Fibroblast of pulmonary artery (primary cell): ENCODE measurements at regions not wholly inside any gene's neighbourhood (a gene's known extent, or its start where the extent isn't known, plus 50 kb on each side); places are given as distances from the start of the nearest gene placed in this dataset.
A peak's percentile ranks its signal among the peaks of the same experiment; 100 is the strongest.
"Not testable (repeated sequence)": the region's sequence is repeated elsewhere in the genome, so short reads cannot be mapped to it uniquely, and the experiment has no call there.

Source experiments
- DNase-seq: peaks from one replicate; pipeline ENCODE4 v3.0.0-alpha.2; 2010; ENCODE audit warnings: low read depth
- H3K4me3 ChIP-seq: replicated peaks from 2 replicates; pipeline ENCODE4 v1.5.1; 2011; ENCODE audit warnings: low read depth, mild to moderate bottlenecking, control low read depth, low read length, moderate library complexity

DNA sequence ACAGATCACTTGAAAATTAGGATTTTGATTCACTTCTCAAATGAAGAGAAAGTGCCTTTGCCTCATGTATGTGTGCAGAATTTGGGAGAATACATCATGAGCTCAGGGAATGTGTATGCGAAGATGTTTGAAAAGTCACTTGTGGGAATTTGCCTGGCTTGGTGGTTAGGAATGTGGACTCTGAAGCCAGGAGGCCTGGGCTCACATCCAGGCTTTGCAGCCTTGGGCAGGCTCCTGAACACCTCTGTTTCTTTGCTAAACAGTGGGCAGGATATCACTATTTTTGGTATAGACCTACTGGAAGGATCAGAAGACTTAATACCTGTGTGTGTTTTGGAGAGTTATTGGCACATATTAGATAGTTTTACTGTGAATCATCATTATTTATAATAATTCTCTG lies 295.0 kb upstream of the PLGLB2 start:
- DNase-seq, result peak; percentile 76
- H3K4me3 ChIP-seq, result not testable (repeated sequence)

DNA sequence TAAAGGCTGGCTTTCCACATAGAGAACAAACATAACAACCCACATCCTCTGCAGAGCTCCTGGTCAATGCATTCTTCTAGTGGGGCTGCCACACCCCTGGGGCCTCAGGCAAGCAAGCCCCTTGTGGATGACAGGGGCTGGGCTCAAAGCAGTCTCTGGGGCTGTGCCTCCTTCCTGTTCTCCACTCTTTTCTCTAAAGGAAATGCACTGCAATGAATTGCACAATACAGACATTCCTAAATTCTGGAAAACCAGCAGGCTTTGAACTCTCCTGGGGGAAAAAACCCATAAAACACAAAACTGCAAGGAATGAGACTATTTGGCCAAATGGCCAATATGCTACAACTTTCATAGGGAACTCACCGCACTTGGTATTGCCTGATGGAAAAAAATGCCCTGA lies 293.9 kb upstream of the PLGLB2 start:
- peak; percentile 61 for DNase-seq
- H3K4me3 ChIP-seq, result not testable (repeated sequence)

DNA sequence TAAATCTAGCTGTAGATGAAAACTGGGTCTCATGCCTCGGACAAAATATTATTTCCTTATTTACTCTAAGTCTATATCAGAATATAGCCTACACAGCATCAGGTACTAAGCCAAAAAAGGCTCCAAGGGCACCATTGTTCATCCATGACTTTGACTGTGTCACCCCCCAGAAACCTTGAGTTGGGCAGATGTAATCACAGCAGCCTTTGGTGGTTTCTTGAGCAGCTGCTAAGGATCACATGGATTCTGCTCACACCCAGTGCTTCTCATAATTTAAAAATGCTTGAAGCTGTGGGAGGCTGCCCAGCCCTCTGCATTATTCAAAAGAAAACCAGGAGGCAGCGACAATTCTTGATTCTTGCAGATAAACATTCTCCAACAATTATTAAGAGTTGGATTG lies 293.5 kb upstream of the PLGLB2 start:
- peak; percentile 46 for DNase-seq
- not testable (repeated sequence) for H3K4me3 ChIP-seq

DNA sequence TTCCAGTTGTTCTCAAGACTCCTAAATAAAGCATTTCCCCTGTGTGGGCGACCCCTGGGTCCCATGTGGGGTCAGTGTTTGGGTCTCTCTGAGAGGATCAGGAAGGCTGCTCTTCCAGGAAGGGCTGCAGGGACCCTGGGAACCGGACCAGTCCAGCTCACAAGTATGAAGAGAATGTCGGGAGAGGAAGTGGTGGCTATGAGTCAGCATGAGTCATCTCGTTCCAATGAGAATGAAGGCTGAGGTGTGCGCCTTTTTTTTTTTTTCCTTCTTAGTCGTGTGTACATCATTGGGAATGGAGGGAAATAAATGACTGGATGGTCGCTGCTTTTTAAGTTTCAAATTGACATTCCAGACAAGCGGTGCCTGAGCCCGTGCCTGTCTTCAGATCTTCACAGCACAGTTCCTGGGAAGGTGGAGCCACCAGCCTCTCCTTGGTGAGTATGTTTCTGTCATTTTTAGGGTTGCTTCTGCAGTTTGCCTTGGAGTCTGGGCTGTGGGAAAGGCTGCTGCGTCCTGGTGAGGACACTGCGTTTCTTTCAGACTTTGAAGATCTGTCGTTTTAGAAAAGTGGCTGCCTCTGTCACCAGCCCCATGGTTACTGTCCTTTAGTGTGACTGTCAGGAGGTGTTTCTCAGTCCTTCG lies 292.6 kb upstream of the PLGLB2 start:
- H3K4me3 ChIP-seq, result peak overlapping the region; percentile 55
- DNase-seq, result not testable (repeated sequence)

DNA sequence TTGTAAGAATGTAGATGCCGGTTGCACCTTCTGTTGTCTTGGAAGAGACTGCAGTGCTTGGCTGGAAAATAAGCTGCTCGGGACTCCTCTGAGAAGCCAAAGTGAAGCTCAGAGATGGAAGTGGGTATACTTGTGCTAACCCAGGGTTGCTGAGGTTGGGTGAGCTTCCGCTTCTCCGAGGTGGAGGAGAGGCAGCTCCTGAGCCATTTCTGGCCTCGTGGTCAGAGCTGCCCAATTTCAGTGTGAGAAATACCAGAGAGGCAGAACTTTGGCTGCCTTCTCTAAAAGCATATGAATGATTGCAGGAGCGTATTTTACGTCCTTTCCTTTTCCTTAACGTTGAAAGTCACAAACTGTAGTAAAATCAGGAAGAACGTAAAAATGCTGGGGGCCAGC lies 292.0 kb upstream of the PLGLB2 start:
- not testable (repeated sequence) for DNase-seq

DNA sequence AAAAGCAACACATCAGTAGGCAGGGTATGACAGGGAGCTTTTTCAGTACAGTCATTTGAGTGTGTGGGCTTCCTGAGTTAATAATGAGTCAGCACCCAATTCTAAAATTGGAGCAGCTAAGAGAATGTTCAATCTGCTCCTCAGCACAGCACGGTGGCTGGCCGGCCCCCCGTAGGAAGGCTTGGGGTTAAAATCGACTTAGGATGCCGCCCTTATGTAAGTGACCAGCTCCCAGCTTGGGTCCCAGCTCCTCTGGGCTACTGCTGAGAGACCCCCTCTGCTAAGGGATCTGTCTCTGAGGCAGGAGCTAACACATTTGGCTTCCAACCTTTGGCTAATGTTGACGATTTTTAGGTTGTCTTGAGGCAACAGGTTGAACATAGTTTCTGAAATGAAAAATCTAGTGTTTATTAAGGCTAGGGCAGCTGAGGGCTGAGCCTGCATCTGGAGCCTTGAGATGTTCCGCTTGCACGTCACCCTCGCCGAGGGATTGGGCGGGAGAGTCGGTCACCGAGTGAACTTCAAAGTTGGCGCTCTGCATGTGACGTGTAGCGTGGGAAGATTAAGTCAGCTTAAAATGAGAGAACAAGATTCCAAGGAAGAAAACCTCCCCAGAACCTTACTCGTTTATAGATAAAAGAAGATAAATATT lies 291.3 kb upstream of the PLGLB2 start:
- peak; percentile 41 for DNase-seq
- H3K4me3 ChIP-seq, result peak overlapping the region; percentile 60

More for the DNA sequence above, 292.0 kb upstream of the PLGLB2 start:
- peak overlapping the region; percentile 60 for H3K4me3 ChIP-seq

DNA sequence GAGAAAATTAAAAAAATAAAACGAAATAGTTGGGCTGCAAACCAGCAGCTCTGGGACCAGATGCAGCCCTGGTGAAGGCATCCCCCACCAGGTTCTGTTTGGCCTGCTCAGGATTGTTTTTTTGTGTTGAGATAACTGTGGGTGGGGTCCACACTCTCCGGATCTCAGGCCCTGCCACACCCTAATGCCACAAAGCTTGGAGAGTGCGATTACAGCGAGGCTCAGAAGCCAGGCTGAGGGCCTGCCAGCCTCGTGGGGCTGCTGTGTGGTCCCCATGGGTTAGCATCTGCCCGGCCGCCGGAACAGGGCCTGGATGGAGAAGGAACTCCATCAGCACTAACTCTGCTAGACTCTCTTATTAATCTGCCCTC lies 290.8 kb upstream of the PLGLB2 start:
- not testable (repeated sequence) for DNase-seq
- peak overlapping the region; percentile 34 for H3K4me3 ChIP-seq

DNA sequence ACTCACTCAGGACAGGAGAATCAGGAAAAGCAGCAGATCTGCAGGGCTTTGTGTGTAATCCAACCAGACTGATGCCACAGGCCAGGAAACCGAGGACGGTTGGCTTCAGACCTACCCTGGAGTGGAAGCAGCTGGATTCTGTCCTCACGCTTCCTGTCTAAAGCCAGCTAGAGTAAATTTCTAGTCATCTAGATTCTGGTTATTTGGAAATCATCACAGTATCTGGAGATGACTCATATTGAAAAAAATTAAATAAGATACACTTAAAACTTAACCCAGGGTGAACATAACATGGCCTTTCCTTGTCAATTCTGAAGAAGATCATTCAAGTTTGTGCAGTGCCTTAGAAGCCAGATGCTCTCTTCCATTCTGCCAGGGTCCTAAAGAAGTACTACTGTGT lies 288.9 kb upstream of the PLGLB2 start:
- not testable (repeated sequence) for DNase-seq, H3K4me3 ChIP-seq

DNA sequence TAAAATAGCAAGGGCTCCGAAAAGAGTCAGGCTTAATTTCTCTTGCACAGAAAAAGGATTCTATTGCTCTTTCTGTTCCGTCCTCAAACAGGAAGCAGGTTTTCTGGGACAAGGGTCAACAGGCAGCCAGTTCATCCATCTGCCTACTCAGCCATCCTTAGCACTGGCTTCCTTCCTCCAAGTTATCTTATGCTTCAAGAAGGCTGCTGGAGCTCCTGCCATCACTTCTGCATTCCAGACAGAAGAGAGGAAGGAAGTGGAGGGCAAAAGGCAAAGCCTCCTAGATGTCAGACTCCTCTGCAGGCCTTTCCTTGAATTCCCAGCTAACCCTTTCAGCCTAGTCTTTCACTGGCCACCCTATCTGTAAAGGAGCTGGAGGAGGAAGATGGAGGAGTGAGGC lies 287.8 kb upstream of the PLGLB2 start:
- not testable (repeated sequence) for DNase-seq

DNA sequence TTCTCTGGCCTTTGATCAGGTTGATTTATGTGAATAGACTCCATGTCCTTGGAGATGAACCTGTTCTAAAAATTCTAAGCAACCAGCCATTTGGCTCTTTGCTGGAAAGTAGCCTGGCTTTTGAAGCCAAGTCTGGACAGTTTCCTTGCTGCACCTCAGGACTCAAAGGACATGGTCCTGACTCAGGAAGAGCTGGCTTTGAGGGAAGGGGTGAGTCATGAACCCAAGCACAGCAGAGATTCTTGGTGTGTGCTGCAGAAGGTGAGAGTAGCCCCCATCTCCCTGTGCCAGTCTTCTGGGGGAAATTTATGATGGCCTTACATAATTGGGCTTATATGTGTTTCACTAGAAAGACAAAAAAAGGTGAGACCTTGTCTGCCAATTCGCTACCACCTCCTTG lies 287.2 kb upstream of the PLGLB2 start:
- H3K4me3 ChIP-seq, DNase-seq: not testable (repeated sequence)

More for the DNA sequence above, 287.8 kb upstream of the PLGLB2 start:
- not testable (repeated sequence) for H3K4me3 ChIP-seq

DNA sequence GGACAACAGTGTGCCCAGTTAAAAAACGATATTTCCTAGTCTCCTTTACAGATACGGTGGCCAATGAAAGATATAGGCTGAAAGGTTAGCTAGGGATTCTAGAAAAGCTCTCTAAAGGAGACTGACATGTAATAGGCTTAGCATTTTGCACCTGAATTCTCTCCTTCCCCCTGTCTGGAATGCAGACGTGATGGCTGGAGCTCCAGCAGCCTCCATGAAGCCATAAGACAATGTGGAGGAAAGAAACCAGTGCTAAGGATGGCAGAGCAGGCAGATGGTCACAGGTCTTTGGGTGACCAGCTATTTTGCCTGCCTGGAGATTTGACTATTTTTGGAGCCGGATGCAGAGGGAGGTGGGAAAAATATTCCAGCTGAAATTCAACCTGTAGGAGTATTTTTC lies 286.2 kb upstream of the PLGLB2 start:
- not testable (repeated sequence) for H3K4me3 ChIP-seq, DNase-seq

DNA sequence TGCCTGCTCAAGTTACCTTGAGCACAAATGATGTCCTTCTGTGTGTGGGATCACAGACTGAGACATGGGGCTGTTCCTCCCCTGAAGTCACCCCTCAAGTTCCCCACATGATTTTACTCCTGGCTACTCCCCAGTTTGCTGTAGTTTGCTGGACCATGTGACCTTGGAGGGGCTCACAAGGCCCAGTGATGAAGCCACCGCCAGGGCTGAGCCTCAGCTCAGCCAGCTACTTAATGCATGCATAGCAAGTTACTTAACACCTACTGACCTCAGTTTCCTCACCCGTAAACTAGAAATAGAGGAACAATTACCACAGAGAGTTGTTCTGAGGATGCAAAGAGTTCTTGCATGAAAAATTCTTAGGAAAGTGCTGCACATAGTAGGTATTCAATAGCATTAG lies 283.7 kb upstream of the PLGLB2 start:
- not testable (repeated sequence) for DNase-seq

DNA sequence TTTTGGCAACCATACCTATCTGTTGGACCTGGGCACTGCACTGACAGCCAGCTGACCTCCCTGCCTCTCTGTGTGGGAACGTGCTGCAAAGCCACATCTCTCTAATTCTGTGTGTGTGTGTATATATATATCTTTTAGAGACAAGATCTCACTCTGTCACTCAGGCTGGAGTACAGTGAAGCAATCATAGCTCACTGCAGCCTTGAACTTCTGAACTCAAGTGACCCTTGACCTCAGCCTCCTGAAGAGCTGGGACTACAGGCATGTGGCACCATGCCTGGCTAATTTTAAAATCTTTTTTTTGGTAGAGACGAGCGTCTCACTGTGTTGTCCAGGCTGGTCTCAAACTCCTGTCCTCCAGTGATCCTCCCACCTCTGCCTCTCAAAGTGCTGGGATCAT lies 282.2 kb upstream of the PLGLB2 start:
- not testable (repeated sequence) for H3K4me3 ChIP-seq, DNase-seq

More for the DNA sequence above, 283.7 kb upstream of the PLGLB2 start:
- H3K4me3 ChIP-seq, result not testable (repeated sequence)

DNA sequence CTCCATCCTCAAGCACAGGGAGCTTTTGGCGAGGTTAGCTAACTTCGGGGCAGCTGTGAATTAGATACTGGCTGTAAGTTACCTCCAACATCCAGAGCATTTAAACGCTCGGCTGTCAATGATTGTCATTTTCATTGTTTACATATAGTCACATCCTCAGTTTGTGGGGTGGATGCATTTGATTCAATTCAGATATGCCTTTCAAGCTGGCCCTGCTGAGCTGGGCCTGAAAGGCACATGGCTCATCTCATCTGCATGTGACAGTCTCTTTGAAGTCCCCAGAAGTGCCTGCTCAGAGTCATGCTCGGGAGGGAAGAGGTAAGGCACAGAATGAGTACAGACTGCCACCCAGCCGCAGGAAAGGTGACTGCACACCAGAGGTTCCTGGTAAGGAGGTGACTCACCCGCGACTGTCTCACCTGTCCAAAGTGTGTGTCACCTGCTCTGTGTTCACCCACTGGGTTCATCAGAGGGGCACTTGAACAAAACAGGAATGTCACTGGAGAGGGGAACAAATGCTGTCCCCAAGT lies 281.2 kb upstream of the PLGLB2 start:
- not testable (repeated sequence) for DNase-seq

DNA sequence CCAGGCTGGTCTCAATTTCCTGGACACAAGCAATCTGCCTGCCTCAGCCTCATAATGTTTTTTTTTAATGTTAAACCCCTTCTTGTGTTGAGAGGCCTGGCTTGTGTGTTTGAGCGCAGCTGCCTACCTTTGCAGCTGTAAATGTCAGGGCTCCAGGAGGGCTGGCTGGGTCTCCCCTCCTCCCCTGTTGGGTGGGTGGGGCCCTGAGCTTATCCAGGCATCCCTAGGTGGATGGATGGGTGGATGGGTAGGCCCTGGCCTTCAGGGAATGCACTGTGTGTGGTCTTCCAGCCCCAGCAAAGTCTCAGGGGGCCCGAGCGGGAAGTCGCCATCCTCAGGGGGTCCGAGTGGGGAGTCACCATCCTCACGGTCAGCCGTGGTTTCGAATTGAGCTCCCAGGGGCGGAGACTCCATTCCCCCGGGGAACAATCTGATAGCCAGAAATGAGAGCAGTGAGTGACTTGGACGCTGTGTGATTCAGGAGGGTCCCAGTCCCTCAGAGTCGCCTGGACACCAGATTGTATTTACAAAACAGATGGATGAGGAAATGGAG lies 279.4 kb upstream of the PLGLB2 start:
- not testable (repeated sequence) for DNase-seq, H3K4me3 ChIP-seq

More for the DNA sequence above, 281.2 kb upstream of the PLGLB2 start:
- H3K4me3 ChIP-seq, result not testable (repeated sequence)

DNA sequence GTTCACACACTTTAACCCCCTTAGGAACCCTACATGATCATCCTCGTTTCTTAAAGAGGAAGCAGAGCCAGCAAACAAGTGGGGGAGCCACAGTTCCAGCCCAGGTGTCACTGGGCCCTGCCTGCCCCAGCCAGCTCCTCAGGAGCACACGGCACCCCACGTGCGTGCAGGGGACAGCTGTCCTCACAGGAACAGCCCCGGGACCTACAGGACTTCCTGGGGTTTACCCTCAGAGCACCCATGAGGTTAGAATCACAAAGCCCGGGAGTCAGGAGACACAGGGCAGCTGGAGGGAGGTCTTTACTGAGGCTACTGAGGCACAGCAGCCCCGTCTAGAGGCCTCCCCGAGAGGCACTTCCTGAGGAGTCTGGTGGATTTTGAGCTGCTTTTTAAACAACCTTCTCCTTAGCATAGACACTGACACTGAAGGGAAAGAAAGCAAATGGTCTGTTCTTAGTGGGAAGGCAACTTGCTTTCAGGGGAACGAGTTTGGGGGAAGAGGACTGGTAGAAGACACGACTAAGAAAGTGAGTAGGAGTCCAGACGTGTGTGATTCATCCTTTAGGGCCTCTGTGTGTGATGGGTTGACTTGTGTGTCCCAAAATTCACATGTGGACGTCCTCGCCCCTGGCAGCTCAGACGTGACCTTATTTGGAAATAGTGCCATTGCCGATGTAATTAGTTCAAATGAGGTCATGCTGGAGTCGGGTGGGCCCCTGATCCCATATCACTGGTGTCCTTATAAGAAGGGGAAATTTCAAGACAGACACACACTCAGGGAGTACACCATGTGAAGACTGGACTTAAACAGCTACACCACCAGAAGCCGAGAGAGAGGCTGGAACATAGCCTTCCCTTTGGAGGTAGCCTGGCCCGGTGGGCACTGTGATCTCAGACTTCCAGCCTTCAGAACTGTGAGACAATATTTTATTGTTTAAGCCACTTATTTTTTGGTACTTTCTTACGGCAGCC lies 278.4 kb upstream of the PLGLB2 start:
- not testable (repeated sequence) for H3K4me3 ChIP-seq
- DNase-seq, result peak; percentile 65

DNA sequence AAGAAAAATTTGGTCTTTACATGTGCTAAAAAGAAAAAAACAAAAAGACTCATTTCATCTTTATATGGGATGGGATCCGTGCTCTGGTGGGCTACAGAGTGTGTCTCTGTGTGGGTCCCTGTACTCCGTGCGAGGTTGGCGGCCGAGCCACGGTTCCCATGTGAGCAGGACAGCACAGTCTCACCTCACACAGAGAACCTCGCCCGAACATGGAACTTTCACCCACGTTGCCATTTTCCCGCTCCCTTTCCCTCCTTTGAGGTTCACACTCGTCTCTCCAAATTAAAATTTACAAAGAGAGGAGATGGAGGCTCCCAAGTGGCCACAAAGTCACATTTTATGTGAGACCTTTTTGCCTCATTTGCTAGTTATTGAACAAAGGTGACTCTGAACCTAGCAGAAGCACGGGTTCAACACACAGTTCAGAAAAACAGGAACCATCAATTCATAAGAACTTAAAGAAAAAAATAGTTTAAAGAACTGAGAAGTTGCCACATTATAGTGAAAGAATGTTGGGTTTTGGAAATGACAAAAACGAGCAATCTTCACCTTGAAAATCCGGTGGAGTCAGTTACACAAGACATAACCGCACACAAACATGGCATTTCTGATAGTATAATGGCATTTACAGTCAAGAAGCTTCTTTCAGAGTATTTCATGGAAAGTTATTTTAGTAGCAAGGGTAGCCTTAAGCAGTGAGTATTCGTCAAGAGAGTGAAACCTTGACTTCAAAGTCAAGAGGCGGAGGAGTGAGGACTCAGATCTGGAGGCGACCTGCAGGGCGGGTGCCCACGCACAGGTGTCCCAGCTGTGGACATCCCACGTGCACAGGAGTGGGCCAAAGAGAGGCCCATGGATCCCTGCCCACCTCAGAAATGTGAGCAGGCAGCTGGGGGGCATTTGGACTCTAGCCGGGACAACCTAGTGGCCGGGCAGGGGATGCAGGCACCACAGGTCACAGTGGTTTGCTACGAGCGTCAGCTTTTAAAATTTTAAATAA lies 277.2 kb upstream of the PLGLB2 start:
- not testable (repeated sequence) for H3K4me3 ChIP-seq

More for the DNA sequence above, 277.2 kb upstream of the PLGLB2 start:
- not testable (repeated sequence) for DNase-seq
